Right cardiac atrium (tissue), 5 donors: ENCODE measurements at regions not wholly inside any gene's neighbourhood (a gene's known extent, or its start where the extent isn't known, plus 50 kb on each side); places are given as distances from the start of the nearest gene placed in this dataset.

Experiments used
- ATAC-seq, 2 donors: fragments of 200-7000 bp; cut with Tn5 transposase; one replicate each; pipeline versions ENCODE4 v1.8.0 to v1.9.1; 2020; ENCODE audit warnings: moderate library complexity in 2 of 2, mild to moderate bottlenecking in 1 of 2
- DNase-seq, 3 donors: peaks; one replicate each; pipeline ENCODE4 v3.0.0-alpha.2; 2020
- H3K27ac ChIP-seq: one replicate; pipeline ENCODE4 v1.5.1; 2013; ENCODE audit warnings: mild to moderate bottlenecking, low read length, control low read depth, moderate library complexity
- H3K27me3 ChIP-seq: one replicate; pipeline ENCODE4 v1.6.1; 2013; ENCODE audit not compliant: control insufficient read depth, insufficient read depth
- H3K4me1 ChIP-seq: one replicate; pipeline ENCODE4 v1.6.1; 2013; ENCODE audit warnings: low read length; ENCODE audit not compliant: control insufficient read depth, insufficient read depth
- H3K4me3 ChIP-seq: one replicate; pipeline ENCODE4 v1.5.1; 2013; ENCODE audit warnings: low read length, control low read depth
- H3K9me3 ChIP-seq: one replicate; pipeline ENCODE4 v1.6.1; 2013; ENCODE audit warnings: low read length; ENCODE audit not compliant: control insufficient read depth
- WGBS: extraction: QIAGEN DNeasy Blood & Tissue Kit; methylation state at CpG from one replicate; pipeline ENCODE4 v1.1.7; 2013; 5-methylcytosine and 5-hydroxymethylcytosine counted together
- intact Hi-C, 4 donors: fragments of 100-400 bp; cut with DNase I; formaldehyde crosslinking; loops; one replicate each; pipeline versions ENCODE4 v1.11.0 to v1.14.0; 2022 to 2023
- donor health status: healthy with polysubstance abuse.
- donor health status: DM: no; HTN: yes; CAD: no.
- donor health status: DM: no; HTN: no; CAD: no.
- donor health status: DM: no; HTN: yes; CAD: no; lungs with severe emphysema.
- donor health status: DM: yes; HTN: yes; CAD: no.

DNA sequence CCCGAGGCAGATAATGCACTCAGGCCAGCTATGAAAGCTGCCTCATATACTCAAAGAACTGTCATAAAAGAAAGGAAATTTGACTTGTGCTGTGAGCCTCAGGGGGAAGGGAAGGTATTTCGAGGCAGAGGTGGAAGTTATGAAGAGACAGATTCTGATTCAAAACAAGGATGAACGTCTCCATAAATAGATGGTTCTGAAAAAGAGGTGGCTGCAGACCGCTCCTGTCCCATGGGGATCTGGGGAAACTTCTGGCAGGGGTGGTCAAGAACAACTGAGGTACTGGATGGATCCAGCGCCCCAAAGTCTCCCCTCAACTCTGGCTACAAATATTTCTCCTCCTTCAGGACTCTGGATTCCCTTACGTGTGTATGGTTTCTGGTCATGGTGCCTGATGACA, 168.1 kb upstream of the IRS2 start:
- no peaks in the 10 kb centered on the region for H3K4me1 ChIP-seq
- H3K9me3 ChIP-seq = no peaks in the 10 kb centered on the region
- no peak overlapping the region for H3K4me3 ChIP-seq
- ATAC-seq (no peak), DNase-seq (no peak)
- intact Hi-C loops = no loop called here
- H3K27ac ChIP-seq = no peak overlapping the region
- WGBS = 86% methylated on average over 6 of the region's 6 CpGs
- H3K27me3 ChIP-seq = no peaks in the 10 kb centered on the region

DNA sequence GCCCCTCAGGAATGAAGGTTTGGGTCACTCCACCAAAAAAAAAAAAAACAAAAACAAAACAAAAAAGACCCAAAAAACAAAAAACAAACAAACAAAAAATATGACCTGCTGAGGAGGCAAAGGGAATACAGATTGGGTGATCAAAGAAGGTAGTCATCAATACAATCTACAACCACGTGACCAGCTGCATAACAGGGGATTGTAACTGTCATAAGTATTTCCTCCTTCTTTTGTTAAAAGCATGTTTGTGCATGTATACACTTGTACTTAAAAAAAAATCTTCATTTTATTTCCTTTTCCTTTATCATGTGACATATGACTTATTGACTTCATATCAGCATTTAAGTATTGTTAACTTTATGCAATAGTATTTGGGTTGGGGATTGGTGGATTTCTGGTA, 165.1 kb upstream of the IRS2 start:
- no peak for ATAC-seq

DNA sequence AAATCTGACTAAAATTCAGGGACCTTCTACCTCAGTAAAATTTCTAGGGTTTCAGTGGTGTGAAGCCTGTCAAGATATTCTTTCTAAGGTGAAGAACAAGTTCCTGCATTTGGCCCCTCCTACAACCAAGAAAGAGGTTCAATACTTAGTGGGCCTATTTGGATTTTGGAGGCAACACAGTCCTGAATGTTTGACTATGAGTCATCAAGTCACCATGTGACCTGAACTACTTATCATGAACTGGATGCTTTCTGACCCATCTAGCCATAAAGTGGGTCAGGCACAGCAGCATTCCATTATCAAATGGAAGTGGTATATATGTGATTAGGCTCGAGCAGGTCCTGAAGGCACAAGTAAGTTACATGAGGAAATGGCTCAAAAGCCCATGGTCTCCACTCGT, 163.0 kb upstream of the IRS2 start:
- H3K27ac ChIP-seq = no peak overlapping the region
- no peak overlapping the region for H3K4me3 ChIP-seq
- no peaks in the 10 kb centered on the region for H3K9me3 ChIP-seq
- no peaks in the 10 kb centered on the region for H3K4me1 ChIP-seq
- intact Hi-C loops = no loop called here
- ATAC-seq = no peak
- peaks cover 3% of the 10 kb centered on the region for H3K27me3 ChIP-seq
- no peak for DNase-seq
- 69% methylated on average over 2 of the region's 2 CpGs for WGBS

More for the DNA sequence above, 165.1 kb upstream of the IRS2 start:
- 77% methylated on average over 1 of the region's 1 CpG for WGBS
- no peaks in the 10 kb centered on the region for H3K27me3 ChIP-seq
- H3K4me3 ChIP-seq = no peak overlapping the region
- H3K27ac ChIP-seq = no peak overlapping the region
- H3K4me1 ChIP-seq = no peaks in the 10 kb centered on the region
- intact Hi-C loops = no loop called here
- no peaks in the 10 kb centered on the region for H3K9me3 ChIP-seq
- DNase-seq = no peak

DNA sequence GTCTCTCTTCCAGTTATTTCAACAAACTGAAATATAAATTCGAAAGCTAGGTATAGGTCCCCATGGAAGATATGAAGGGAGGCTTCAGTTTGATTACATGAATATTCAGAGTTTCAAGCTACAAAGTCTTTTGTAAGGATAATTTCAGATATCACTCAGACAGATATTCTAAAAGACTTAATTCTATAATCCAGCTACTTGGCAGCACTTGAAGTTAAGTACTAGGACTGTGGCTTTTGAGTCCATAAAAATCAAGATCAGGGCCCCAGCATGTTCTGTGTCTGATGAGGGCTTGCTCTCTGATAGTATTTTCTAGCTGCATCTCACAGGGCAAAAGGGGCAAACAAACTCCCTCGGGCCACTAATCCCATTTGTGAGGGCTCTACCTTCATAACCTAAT, 160.6 kb upstream of the IRS2 start:
- ATAC-seq (no peak), DNase-seq (no peak)
- Histone ChIP-seq H3K9me3 (no peaks in the 10 kb centered on the region), H3K4me3 (no peak overlapping the region), H3K27ac (no peak overlapping the region), H3K27me3 (peaks cover 3% of the 10 kb centered on the region), H3K4me1 (no peaks in the 10 kb centered on the region)
- intact Hi-C loops = no loop called here
- WGBS = 79% methylated on average over 2 of the region's 2 CpGs

DNA sequence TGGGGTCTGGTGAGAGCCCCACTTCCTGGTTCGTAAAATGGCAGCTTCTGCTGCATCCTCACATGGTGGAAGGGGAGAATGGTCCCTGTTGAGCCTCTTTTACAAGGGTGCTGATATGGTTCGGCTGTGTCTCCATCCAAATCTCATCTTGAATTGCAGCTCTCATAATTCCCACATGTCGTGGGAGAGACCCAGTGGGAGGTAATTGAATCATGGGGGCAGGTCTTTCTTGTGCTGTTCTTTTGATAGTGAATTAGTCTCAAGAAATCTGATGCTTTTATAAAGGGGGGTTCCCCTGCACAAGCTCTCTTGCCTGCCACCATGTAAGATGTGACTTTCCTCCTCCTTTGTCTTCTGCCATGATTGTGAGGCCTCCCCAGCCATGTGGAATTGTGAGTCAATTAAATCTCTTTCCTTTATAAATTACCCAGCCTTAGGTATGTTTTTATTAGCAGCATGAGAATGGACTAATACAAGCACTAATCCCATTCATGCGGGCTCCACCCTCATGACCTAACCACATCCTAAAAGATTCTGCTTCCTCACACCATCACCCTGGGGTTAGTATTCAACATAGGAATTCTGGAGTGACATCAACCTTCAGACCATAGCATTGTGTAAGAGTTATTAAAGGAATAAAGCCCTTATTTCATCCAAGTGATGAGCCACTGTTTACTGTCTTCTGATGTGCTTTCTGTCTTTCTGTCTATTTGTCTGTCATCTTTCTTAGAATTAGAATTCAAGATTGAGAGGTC, 159.0 kb upstream of the IRS2 start:
- ATAC-seq (no peak), DNase-seq (no peak)
- intact Hi-C loops = no loop called here
- Histone ChIP-seq H3K9me3 (no peaks in the 10 kb centered on the region), H3K4me3 (no peak overlapping the region), H3K4me1 (no peaks in the 10 kb centered on the region), H3K27me3 (peaks cover 3% of the 10 kb centered on the region), H3K27ac (no peak overlapping the region)
- WGBS = 81% methylated on average over 4 of the region's 4 CpGs

DNA sequence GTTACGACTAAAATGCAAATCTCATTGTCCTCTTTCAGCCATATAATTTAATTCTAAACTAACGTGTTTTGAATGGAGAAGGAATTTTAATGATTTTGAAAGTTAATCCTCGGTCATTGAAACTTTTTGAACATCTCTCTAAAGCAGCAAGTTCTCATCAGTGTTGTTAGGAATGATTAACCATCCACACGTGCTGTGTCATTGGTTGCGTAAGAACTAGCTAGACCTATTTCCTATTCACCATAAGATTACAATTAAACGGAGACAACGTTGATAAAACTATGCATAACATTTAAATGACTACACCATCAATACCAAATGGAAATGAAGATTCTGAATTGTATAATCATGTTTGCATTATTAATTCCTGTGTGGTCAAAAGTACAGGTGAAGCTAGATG, 155.6 kb upstream of the IRS2 start:
- Histone ChIP-seq H3K4me1 (no peaks in the 10 kb centered on the region), H3K4me3 (no peak overlapping the region), H3K9me3 (no peaks in the 10 kb centered on the region), H3K27me3 (peaks cover 3% of the 10 kb centered on the region), H3K27ac (no peak overlapping the region)
- ATAC-seq (no peak), DNase-seq (no peak)
- WGBS = 80% methylated on average over 7 of the region's 7 CpGs
- intact Hi-C loops = no loop called here

DNA sequence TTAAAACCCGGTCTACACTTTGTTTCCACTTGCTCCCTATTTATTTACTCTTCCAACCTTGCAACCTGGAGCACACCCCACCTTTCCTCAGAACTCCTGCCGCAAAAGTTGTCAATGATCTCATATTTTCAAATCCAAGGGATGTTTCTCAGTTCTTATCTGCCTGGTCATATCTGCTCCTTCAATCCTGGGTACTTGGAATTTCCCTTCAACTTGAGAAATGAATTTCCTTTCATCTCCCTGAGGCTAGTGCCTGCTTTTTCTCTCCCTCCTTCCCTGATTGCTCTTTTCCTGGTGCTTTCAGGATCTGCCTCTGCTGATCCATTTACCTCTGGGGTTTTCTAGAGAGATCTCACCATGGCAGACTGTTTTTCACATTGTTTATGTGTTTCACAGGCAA, 154.8 kb upstream of the IRS2 start:
- intact Hi-C loops = no loop called here
- no peak overlapping the region for H3K4me3 ChIP-seq
- H3K27ac ChIP-seq = no peak overlapping the region
- no peak for DNase-seq
- H3K27me3 ChIP-seq = peaks cover 1% of the 10 kb centered on the region
- no peaks in the 10 kb centered on the region for H3K4me1 ChIP-seq
- no peak for ATAC-seq
- WGBS = 66% methylated on average over 2 of the region's 2 CpGs
- no peaks in the 10 kb centered on the region for H3K9me3 ChIP-seq

DNA sequence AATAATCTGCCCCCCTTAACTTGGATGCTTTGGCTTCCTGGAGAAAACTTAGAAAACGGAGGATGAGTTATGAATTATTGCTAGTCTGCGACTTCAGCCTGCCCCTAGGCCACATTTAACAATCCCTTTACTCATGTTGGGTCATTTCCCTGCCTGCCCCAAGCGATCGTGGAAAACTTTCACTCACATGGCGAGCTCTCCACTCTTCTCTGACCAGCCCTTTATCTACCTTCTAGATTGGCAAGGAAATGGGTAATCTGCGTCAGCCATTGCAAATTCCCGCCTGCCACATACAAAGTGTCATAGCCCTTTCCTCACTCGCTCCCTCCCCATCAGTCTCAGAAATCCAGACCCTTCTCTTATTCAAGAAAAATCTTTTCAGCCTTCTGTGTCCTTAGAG, 154.3 kb upstream of the IRS2 start:
- intact Hi-C loops = no loop called here
- no peaks in the 10 kb centered on the region for H3K4me1 ChIP-seq
- 80% methylated on average over 8 of the region's 8 CpGs for WGBS
- H3K27me3 ChIP-seq = no peaks in the 10 kb centered on the region
- no peak overlapping the region for H3K4me3 ChIP-seq
- ATAC-seq (no peak), DNase-seq (no peak)
- H3K27ac ChIP-seq = no peak overlapping the region
- no peaks in the 10 kb centered on the region for H3K9me3 ChIP-seq

DNA sequence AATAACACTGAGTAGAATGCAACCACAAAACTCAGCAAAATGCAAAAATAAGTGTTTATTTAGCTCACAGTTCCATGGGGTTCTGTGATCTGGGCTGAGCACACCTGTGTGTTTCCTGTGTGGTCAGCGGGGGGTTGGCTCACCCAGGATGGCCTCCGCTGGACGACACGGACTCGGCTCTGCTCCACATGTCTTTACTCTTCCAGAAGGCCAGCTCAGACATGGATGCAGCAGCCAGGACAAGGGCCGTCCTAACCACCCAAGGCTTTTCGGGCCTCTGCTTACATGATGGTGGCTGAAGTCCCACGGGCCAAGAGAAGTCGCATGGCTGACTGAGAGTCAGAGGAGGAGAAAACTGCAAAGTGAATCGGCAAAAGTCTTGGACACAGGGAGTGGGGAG, 153.5 kb upstream of the IRS2 start:
- Histone ChIP-seq H3K27me3 (no peaks in the 10 kb centered on the region), H3K27ac (no peak overlapping the region), H3K4me1 (no peaks in the 10 kb centered on the region), H3K9me3 (no peaks in the 10 kb centered on the region), H3K4me3 (no peak overlapping the region)
- intact Hi-C loops = no loop called here
- 88% methylated on average over 10 of the region's 10 CpGs for WGBS
- DNase-seq (no peak), ATAC-seq (no peak)

DNA sequence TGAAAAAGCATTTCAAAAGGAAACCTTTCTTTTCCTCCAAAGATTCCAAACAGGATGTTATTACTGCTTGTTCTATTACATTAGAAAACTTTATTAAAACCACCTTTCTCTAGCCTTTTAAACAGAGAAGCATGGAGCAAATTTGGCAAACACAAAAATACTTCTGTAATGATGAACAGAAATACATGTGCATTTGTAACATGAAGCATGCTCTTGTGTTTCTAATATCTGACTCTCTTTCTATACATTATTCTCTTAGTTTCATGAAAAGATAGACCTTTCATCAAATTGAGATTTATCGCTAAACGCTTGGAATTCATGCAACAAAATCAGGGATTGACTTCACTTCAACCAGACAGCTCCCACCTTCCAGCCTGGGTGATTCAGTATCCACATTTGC, 152.8 kb upstream of the IRS2 start:
- DNase-seq (no peak), ATAC-seq (no peak)
- H3K27ac ChIP-seq = no peak overlapping the region
- no peak overlapping the region for H3K4me3 ChIP-seq
- H3K4me1 ChIP-seq = no peaks in the 10 kb centered on the region
- H3K9me3 ChIP-seq = no peaks in the 10 kb centered on the region
- no peaks in the 10 kb centered on the region for H3K27me3 ChIP-seq
- WGBS = 88% methylated on average over 2 of the region's 2 CpGs
- intact Hi-C loops = no loop called here

DNA sequence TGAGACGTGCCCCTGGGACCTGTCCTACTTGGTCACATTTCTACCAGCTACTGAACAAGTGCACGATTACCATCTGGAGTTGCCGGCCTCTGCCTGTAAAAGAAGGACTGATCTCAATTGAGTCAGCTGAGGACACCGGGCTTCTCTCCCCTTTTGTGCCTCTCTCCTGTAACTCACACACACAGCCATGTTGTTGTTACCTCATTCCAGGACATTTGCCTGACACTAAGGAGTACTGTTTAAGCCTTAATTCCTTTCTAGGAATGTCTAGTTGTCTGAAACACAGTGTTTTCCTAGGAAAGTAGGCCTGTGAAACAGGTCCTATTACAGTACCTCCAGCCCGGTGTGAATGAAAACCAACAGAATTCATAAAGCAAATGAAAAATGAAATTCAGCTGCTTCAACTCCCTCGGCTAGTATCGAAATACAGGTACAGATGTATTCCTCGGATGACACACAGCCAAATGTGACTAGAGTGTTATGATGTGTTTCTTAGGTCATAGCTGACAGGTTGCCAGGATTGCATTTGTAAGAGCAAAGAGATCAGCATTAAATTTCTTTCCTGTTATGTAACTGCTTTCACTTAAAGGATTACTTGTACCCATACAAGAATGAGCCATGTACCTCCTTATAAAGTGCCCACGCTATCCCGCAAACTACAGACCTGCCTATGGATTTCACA, 152.0 kb upstream of the IRS2 start:
- 82% methylated on average over 10 of the region's 10 CpGs for WGBS
- no peak for DNase-seq
- H3K27me3 ChIP-seq = no peaks in the 10 kb centered on the region
- ATAC-seq = no peak
- no peak overlapping the region for H3K4me3 ChIP-seq
- H3K27ac ChIP-seq = no peak overlapping the region
- intact Hi-C loops = no loop called here
- no peaks in the 10 kb centered on the region for H3K9me3 ChIP-seq
- no peaks in the 10 kb centered on the region for H3K4me1 ChIP-seq
